Cerebellar nuclear complex (tissue), 1 donor: ENCODE measurements at regions not wholly inside any gene's neighbourhood (a gene's known extent, or its start where the extent isn't known, plus 50 kb on each side); places are given as distances from the start of the nearest gene placed in this dataset.

Source experiments
- DNase-seq, 2 experiments: peaks; one replicate each; lab custom pipeline; 2025; lab: John Stamatoyannopoulos, UW

DNA sequence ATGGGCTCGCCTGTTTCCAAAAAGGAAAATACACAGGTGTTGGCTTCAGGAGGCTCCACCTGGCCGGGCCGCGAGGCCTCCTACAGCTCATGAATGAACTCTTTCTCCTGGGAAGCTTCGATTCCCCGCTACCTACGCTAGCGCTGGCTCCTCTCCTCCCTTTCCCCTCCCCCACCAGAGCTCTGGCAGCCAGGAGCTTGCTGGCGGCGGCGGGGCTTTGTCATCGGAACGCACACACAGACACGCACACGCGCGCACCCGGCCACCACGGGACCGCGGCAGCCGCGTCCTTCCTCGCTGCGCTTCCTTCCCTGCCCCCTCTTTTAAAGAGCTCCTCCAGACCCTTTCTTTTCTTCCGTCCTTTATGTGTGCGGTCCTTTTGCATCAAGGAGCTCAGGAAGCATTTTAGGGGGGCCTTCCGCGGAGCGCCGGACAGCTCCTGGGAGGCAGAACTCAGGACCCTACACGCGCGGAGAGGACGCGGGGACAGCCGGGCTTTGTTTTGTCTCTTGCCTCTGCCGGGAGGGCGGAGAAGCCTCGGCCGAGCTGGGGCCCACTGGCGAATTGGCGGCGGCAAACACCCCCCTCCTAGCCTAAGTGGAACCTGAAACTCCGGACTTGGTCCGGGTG lies 70.2 kb upstream of the BCOR start:
- no peak for DNase-seq

DNA sequence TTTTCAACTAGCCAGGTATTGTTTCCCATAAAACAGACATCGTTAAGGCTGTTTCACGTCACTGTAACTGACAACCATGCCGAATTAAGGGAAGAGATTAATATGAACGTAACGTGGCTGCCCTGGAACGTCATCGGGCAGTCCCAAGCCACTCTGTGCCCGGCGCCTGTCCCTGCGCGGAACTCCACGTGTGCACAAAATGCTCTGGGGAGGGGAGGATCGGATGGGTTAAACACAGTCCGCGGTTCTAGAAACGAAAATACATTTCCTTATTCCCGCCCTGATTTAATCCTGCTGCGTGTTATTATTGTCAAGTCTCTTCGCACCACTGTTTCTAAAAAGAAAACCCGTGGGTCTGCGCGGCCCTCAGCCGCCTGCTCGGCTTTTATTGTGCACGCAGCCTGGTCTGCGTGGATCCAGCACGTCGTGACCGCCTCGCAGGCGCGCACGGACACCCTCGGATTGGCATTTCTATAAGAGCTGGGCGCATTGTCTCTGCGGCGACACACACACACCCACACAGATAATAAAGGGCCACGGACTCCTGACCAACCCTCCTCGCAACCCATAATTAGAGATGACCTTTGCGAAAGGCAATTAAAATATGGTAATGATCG lies 69.6 kb upstream of the BCOR start:
- no peak for DNase-seq

DNA sequence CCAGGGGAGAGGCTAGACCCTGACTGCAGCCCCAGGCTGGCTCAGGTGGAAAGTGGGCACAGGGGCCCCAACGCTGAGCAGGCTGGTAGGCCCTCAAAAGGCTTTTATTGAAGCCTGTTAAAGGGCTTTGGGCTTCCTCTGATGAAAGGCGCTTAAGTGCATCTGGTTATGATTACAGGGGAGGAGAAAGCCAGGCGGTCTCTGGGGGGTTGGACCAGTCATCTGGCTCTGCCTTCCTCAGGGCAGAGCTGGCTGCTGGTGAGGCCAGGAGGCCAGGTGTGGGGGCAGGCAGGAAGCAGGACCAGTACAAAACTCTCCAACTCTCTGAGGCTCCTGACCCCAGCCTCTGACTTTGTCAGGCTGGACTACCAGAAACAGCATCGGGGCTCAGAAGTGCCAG lies 68.8 kb upstream of the BCOR start:
- DNase-seq = no peak

DNA sequence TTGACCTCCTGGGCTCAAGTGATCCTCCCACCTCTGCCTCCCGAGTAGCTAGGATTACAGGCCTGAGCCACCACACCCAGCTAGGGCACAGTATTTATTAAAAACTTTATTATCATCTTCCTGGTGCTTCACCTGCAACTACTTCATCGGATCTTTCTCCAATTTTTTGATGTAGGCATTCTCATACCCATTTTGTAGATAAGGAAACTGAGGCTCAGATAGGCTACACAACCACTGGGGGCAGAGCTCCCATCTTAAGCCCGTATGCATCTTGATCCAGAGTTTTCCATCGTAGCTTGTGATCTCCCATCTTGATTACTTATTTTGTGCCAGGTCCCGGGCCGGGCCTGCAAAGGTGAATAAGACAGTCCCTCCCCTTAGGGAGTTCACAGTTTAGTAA lies 68.1 kb upstream of the BCOR start:
- DNase-seq = no peak

DNA sequence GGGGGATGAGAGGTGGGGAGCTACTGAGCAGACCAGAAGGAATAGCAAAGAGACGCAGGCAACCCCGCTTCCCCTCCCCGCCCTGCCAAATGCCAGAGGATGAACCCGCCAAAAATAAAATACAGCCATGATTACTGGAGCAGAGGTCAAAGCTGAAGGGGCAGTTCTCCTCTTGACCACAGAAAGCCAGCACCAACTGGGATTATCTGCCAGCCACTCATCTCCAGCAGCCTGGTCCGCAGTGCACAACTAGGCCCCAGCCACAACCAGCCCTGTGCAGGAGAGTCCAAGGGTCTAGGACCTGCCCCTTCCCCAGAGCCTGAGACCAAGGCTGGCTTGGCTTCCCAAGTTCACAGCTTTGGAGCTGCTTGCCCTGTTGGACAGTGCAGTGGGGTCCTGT lies 67.4 kb upstream of the BCOR start:
- DNase-seq = no peak

DNA sequence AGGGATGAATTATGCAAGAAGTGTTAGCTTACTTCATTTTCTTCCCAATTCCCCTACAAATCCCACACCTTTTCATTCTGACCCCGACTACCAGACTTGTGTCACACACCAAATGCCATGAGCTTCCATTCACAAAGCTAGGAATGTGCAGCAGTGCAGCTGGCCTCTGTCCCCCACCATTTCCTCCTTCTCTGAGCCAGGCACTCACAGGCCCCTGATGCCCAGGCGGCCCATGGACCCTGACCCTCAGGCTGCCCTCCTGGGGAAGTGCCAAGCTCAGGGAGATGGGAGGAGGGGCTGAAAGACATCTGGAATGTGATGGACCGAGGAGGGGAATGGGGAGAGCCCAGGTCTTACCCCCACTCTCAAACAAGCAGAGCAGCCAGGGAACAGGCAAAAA lies 67.0 kb upstream of the BCOR start:
- no peak for DNase-seq

DNA sequence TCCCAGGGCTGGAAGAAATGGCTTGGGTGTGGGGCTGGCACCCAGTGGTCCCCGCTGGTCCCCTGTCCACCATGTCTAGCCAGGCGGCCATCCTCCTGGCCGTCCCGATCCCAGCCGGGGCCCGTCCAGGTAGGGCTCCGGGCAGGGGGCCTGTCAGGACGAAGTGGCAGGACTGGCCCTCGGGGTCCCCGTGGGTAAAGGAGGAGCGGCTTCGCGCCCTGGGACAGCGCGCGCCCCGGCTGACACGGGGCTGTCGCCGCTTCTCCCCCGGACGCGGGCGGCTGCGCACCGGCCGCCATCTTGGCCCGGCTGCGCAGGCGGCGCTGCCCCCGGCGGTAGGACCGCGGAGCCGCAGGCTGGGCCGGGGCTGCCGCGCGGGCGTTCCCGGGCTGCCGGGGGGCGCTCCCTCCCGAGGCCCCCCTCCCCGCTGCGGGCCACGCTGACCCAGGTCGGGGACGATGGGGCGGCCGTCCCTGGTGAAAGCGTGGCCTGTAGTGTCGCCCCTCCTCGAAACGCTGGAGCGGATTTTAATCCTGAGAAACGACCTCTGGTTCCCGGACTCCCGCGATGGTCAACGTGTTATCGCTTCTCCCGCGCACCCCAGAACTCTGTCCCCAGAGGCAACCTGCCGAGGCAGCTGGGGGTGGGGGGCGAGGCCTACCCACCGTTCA lies 60.4 kb upstream of the BCOR start:
- DNase-seq = no peak

DNA sequence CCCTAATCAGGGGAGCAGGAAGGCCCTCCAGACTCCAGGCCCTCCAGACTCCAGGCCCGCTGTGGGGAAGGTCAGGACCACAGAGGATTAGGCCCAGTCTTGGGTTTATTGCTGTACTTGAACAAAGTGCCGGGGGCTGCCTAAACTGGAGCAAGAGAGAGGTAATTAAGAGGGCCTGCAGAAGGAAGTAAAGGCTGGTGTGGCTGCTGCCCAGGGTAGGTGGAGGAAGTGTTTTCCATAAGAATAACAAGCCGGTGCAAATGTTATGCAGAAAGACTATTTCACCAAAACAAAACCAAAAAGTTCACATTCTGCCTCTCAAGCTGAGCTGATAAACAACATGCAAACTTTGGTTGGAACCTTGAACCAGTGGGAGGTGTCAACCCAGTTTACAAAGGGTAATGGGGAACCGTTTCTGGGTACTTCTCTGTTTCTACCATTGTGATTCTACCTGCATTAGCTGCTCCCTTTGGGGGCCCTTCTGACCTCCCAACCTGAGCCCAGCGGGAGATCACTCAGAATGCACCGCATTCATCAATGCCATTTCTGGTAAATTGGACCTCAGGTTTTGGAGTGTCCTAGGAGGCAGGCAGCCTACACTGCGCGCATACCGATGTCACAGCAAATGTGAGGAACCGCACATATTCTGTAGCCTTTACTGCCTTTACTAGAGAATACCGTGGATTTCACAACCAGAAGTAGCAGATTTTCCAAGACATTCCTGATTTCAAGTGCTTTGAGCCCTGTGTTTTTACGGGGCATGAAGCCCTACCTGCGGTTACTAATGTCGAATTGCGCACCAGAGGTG lies 59.7 kb upstream of the BCOR start:
- no peak for DNase-seq

DNA sequence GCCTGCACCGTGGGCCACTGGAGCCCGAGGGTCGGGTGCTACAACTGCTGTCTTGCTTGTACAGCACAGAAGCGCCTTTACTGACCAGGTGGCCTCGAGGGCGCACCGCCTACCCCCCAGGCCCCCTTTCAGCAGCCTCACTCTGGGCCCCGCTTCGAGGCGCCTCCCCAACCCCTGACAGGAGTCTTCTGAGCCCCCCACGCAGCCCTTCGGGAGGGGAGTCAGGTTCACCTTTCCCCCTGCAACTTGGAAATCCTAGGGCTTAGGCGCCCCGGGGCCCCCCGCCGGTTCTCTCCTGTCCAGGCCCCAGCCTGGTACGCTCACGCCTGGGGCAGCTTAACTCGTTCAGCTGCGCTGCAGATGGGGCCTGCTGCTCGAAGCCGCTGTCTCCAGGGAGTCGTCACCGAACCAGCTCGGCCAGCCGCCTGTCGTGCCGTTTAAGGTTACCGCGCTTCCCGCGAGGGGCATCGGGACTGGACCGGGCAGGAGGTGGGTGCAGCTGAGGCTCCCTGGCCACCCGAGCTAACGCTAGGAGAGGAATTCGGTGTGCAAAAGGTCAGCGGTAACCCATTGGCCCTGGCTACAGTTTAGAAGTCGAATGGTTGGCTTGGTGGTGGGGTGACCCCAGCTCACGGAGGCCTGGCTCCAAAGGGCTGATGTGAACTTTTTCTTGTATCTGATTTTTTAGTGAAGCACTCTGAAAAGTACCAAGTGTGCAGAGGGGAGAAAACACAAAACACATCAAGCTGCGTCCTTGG lies 58.9 kb upstream of the BCOR start:
- no peak for DNase-seq

DNA sequence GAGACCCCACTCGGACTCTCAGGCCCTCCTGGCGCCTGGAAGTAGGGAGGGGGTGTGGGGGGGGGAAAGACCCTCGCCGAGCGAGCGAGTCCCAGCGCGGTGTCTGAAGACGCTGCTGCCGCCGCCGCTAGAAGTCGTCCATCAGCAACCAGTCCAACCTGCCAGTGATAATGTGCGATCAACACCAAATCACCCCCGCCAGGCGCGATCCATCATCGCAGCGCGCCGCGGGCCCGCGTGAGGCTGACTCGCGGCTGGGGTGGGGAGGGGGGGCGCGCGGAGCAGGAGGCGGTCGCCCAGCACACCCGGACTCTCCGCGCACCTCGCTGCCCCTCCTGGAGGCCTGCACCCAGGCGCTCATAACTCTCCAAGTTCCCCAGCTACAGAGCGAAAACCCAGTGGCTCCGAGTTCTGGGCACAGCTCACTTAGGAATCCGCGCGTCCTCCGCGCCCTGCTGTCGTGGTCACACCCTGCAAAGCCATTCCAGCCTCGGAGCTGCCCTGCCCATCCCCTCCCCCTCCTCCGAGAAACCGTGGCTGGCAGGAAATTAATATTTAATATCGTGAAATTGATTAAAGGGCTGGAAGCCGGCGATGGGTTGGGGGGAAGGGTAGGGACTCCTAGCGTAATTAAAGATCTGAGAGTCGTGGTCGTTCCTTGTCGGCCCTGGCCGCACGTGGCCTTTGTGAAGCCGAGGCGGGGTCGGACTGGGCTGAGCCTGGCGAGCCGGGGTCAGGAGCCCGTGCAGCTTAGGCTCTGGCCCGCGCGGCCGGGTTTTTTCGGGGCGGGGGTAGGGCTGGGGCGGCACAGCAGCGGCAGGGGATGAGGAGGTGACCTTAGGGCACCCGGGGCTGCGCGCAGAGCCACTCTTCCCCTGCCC lies 58.1 kb upstream of the BCOR start:
- no peak for DNase-seq

DNA sequence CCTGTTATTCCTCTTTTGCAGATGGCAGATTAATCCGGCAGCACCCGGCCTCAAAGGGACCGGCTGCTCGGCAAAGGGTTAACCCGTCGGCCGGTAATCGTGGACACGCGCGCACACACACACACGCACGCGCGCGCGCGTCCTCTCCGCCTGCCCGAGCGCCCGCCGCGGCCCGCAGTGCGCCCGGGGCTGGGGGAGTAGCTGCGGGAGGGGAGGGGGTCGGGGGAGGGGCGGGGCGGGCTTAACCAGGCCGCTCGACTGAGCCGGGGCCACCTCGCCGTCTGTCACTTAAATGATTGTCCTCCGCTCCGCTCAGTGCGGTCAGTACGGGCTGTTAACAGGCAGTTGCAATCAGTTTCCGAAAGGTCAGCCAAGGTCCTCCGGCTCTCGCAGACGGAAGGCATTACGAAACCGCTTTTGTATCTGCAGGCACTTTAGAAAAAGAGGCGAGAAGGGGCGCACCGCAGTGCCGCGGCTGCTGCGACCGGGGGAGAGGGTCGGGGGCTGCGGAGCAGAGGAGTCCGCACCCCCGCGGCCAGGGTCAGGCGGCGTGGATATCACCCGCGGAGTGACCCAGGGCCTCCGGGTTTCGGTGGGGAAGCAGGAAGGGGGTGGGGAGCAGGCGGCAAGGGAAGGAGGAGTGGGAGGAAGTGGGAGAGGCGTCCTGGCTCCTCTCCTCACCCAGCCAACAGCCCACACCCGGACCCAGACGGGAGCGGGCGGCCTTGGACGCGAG lies 57.3 kb upstream of the BCOR start:
- DNase-seq = no peak

DNA sequence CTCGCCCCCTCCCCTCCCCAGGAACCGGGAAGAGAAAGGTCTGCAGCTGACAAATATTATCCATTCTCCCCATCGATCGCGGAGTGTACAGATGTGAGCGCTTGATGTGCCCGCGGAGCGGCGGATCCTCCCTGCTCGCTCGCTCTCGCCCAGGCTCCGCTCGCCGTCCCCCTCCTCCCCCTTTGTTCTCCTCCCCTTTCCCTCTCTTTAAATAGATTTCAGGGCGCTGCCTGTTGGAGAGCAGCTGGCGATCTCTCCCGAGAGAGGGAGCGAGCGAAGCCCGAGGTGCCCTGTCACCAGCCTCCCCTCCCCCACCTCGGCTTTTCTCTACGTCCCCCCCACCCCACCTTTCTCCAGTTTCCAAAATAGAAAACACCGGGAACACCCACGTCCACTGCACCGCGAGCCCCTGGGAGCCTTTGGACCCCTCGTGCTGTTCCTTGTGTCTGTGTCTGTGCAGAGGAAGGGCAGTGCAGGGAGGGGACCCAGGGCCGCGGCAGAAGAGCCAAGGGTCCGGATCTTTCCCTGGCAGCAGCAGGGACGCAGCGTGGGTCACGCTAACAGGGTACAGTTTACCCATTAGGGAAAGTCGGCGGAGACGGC lies 56.6 kb upstream of the BCOR start:
- no peak for DNase-seq

DNA sequence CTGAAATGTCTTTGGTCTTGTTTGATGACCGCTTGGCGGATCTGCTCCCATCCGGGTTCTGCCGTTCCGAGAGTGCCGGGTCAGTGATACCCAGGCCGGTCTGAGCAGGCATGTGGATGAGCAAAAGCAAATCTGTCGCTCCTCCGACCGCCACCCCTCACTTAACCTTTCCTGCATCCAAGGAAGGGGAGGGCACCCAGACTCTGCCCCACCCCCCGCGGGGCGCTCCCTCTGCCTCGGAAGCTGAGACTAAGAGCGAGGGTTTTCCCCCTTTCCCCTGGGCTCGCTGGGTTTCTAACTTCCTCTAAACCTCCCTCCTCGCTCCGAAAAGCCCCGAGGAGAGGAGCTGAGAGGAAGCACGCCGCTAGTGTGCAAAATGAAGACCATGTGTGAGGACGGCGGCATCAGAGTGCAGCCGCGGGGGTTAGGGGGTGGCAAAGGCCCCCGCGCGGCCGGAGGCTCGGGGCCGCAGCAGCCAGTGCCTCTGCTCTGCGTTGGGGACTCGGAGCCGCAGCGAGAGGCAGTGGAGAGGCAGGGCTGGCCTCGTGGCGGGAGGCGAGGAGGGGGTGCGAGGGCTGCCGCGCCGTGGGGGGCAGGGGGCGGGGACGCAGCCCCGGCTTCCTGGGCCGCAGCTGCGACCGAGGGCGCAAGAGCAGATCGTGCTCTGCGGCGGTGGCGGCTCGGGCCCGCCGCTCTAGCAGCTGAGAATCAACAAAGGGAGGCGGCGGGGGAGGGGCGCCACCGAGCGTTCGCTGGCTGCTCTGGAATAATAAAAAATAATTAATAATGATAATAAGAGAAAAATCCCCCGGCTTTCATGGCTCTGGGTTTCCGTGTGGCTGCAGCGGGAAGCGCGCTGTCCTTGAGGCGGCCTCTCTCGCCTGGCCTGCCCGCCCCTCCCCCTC lies 55.8 kb upstream of the BCOR start:
- no peak for DNase-seq

DNA sequence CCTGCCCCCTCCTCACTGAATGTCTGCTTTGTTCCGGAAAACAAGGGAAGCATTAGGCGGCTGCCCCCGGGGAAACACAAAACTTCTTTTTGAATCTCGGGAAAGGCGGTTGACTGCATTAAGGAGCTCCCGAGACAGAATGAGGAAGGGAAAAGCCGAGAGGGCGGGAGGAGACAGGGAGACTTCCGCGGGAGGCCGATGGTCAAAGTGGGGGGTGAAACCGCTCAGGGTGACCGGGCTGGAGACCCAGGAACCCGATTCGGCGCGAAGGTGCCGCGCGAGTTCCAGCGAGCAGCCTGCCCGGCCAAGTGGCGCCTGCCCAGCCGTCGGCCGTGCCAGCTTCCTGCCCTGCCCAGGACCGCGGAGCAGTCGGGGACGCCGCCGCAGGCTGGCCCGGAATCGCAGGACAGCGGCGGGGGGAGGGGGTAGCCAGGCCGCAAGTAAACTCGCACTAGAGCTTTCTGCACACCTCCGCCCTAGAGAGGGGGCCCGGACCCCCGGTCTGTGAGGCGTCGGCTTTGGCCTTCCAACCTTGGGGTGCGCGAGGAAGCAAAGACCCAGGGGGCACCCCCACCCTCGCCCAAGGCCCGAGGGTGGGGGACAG lies 55.1 kb upstream of the BCOR start:
- no peak for DNase-seq

DNA sequence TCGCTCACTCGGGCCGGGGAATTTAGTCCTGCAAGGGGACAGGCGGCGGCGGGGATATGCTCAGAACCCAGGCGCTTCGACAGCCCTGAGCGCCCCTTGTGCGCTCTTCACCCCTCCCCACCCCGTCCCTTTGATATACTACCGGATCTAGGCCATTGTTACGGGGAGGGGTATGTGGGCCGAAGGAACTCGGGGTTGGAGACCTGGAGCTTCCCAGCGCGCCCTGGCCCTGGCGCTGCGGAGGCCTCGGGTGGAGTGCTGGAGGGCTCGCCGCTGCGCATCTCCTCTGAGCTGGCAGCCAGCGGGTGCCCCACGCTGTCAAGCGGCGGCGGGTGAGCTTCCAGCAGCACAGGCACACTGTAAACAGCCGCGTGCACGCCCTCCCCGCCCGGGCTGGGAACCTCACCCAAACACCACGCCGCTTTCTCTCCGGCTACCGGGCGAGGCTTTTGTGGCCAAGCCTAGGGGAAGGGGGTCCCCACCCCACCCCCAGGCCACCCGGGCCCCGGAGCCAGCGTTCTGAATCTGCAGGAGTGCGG lies 54.5 kb upstream of the BCOR start:
- DNase-seq = no peak

DNA sequence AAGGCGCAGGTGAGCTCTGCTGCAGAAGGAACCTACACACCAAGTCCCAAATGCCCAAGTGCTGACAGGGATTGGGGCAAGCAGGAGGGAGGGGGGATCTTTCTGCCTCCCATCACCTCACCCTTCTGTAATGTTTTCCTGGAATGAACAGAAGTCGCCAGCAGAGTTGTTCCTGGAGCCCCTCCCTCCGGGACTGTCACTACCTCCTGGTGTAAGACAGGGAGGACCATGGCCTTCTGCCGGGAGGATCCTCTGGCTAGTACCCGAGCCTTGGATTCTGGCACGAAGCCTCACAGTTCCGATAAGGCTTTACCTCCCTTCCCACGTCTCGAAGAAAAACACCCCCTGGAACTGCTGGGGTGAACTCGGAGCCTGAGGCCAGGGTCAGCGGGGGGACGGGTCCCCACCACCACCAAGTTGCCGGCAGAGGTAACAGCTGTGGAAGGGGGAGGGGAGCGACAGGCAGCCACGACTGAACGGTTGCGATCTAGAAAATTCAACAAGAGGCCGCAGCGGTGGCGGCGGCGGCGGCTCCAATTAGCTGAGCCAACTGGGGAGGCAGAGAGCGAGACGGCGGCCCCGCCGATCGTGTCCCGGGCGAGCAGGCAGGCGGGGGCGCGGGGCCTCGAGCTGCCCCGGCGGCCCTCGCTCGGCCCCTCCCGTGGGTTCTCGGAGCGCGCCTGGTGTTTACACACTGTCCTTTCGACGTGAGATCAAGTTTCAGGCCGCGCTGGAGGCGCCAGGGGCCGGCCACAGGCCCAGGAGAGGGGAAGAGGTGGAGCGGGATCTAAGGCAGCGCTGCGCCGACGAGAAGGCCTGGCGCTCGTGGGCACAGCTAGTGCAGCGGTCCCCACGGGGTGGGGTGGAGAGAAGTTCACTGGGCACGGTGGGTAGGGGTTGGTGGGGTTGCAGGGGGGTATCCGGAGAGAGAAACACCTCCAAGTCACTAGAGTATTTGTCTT lies 53.7 kb upstream of the BCOR start:
- no peak for DNase-seq

DNA sequence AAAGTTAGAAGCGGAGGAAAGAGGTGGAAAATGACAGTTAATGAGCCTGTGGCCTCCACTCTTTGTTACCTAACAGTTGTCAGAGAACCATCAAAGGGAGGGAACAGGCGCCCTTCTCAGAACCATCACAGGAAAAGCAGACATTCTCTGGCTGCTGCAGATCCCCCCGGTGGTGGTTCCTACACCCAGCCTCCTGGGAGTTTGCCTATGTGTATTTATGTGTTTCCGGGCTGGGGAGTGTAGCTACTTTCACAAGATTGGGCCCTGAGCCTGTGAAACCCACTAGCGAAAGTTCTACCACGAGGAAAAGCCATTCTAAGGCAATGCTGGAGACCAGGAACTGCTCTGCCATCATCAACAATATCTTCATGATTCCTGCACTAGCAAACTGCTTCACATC lies 52.7 kb upstream of the BCOR start:
- no peak for DNase-seq
